ENCODE measurements at regions not wholly inside any gene's neighbourhood (a gene's known extent, or its start where the extent isn't known, plus 50 kb on each side); places are given as distances from the start of the nearest gene placed in this dataset.

DNA sequence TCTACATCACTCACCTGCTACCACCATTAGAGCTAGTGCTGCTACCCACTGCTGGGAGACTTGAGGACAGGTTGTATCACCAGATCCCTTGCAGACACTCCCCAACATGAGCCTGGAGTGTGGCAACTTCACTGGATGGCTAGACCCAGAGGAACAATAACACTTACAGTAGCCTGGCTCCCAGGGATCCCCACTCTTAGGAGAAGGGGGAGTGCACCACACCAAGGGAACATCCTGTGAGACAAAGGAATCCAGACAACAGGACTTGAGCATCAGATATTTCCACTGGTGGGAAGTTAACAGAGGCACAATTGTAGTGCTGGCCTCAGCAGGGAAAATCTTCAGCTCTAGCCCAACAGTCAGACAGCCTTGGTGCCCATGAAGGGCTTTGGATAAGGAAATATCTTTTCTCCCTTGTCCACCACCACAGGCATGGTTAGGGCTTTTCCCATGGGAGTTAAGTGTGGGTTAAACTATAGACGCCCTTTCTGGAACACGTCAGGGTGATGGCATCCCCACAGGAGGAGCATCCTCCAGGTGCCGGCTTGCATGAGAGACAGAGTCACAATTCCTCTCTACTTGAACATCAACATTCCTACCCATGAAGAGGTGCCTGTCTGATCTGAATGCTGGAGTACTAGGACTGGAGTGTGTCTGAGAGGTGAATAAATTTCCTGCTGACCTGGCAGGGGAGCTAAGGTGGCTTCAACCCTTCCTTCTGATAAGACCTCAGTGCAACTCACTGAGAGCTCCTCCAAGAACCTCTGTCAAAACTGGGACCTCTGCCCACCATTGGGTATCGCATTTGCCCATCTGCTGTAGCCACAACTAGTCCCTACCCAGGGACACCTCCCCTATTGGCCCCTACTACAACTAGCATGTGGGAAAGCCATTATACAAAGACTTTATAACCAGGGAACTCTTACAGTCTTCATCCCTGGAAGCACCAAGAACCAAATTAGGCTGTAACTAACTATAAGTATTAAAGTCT lies 55.4 kb upstream of the SIRPG start:
- no peak for DNase-seq (ENCODE audit: low read depth)

- peak; percentile 23 for DNase-seq (ENCODE audit: low read depth)
Observed at GRCh38 chr20:1711826-1712601, 54.4 kb upstream of the SIRPG start.

GRCh38 chr20:1711266-1711665 lies 53.7 kb upstream of the SIRPG start:
- no peak for DNase-seq (ENCODE audit: low read depth)

GRCh38 chr20:1710484-1710883 lies 52.9 kb upstream of the SIRPG start:
- no peak for DNase-seq (ENCODE audit: low read depth)

DNA sequence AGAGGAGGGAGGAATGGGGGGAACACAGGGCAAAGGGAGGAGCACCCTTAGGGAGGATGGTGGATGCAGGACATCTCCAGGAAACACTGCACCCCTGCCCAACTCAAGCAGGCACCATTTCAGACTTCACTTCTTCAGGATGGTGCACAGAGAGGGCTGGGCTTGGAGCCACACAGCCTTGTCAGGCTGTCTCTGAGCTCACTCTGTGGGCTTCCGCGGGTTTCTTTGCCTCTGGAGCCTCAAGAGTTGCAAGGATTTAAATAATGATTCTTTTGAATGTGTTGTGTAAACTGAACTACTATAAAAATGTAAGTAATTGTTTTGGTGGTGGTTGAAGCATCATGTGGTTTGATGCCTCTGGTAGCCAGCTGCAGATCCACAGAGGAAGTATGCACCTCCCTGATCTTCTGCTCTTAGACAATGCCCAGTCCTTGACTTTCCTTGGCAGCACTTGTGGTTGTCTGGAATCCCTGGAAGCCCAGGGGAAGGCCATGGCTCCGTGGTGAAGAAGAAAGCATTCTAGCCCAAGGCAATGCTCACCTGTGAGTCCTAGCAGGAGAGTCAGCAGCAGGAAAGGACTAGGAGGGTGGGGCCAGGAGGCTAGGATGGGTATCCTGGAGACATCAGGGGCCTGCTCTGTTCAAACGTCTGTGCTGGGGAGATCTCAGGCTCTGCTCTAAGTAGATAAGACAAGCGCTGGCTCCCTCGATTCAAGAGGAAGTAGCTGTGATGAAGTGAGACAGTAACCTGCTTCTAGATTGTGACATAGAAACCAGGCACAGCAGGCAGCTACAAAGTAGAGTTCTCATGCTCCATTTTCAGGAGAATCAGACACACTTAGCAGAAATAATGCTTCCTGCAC lies 50.2 kb upstream of the SIRPG start:
- no peak for DNase-seq (ENCODE audit: low read depth)

All from Daoy (cell line).